ENCODE measurements at regions not wholly inside any gene's neighbourhood (a gene's known extent, or its start where the extent isn't known, plus 50 kb on each side); places are given as distances from the start of the nearest gene placed in this dataset.

DNA sequence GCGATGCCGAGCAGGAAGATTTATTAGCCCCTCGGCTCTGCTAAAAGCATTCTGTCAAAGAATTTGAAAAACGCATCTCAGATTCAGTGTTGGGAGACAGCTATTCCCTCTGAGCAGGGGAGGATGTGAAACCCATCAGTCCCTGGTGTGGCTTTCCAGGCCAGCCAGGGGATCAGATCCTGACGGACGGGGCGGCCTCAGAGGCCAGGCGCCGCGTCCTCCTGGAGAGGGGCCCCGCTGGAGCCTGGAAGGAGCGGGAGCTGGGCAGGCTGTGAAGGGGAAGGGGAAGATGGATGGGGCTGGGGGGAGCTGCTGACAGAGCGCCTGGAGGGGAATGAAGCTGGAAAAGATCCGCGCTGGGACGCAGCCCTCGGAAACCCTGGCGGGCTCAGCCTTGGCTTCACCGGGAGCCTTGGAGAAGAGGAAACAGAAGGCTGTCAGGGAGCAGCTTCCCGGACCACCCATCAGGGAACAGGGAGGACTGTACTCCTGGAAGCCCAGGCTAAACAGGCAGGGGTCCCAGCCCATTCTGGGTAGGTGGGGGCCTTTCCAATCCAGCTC lies 358.0 kb downstream of the C16orf95 start:
- no CpG with 5 or more reads among the region's 20 CpGs for WGBS, 2 donors (ENCODE audit: extremely low coverage in 2 of 2, insufficient read length in 2 of 2, insufficient replicate concordance in 1 of 2)
- no peak overlapping the region for H3K4me3 ChIP-seq (ENCODE audit: low read length in 2 of 2)
- H3K4me2 ChIP-seq (ENCODE audit: insufficient read depth, low read length, poor library complexity, severe bottlenecking), result no peak overlapping the region
- H2BK12ac ChIP-seq (ENCODE audit: low read length), result no peak overlapping the region
- H3K36me3 ChIP-seq (replicated peaks in 1 of 2; ENCODE audit: control insufficient read depth in 2 of 2, insufficient read depth in 2 of 2, low read length in 2 of 2), result no peaks in the 10 kb centered on the region
- no peak overlapping the region for H3K4ac ChIP-seq (ENCODE audit: low read length)
- H3K9ac ChIP-seq (ENCODE audit: low read depth, low read length, poor library complexity), result peak overlapping the region; percentile 12
- H4K91ac ChIP-seq (ENCODE audit: low read depth, low read length, poor library complexity), result no peak overlapping the region
- H3K23ac ChIP-seq (ENCODE audit: low read depth, low read length, poor library complexity), result no peak overlapping the region
- H3K27me3 ChIP-seq (ENCODE audit: control insufficient read depth in 3 of 3, insufficient read depth in 3 of 3, low read depth in 1 of 3, low read length in 3 of 3), result no peaks in the 10 kb centered on the region
- no peak overlapping the region for H3K14ac ChIP-seq (ENCODE audit: low read length)
- H2AK5ac ChIP-seq (ENCODE audit: low read depth, low read length), result peak overlapping the region; percentile 17
- H3K27ac ChIP-seq (replicated peaks; ENCODE audit: low read length), result no peak overlapping the region
- no peak overlapping the region for H2BK120ac ChIP-seq (ENCODE audit: low read depth, low read length)
- H2AFZ ChIP-seq (ENCODE audit: low read length), result no peak overlapping the region
- no peak overlapping the region for H2BK15ac ChIP-seq (ENCODE audit: low read length)
- no peak for DNase-seq (ENCODE audit: low spot score)
- no peak overlapping the region for H2BK5ac ChIP-seq (ENCODE audit: low read length)
- H3K79me1 ChIP-seq (ENCODE audit: low read depth, low read length), result no peaks in the 10 kb centered on the region
- H3K9me3 ChIP-seq (replicated peaks in 1 of 2; ENCODE audit: control insufficient read depth in 2 of 2, insufficient read depth in 1 of 2, low read depth in 1 of 2, low read length in 2 of 2), result no peaks in the 10 kb centered on the region
- peaks cover 0 to 22% of the 10 kb centered on the region in 2 donors for H3K4me1 ChIP-seq (ENCODE audit: control insufficient read depth in 2 of 2, insufficient read depth in 1 of 2, low read depth in 1 of 2, low read length in 2 of 2)
- peak overlapping the region; percentile 63 for H3K18ac ChIP-seq (ENCODE audit: low read length)
- H4K8ac ChIP-seq (ENCODE audit: low read depth, low read length), result no peak overlapping the region

DNA sequence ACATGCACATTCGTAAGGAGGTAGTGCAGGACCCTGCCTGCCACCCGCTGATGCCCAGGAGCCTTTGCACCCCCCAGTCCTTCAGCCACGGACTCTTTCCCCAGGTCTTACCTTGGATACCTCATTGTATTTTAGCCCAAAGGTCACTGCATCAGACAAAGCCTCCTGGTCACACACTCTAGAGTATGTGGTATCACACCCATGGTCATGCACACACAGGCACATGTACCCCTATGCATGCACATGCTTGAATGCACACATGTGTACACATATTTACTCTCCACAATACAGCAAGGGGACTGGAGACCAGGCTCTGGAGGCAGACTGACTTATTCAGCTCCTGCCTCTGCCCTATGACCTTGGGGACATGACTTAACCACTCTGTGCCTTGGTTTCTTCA lies 357.5 kb downstream of the C16orf95 start:
- Histone ChIP-seq H2BK15ac (ENCODE audit: low read length) (no peak overlapping the region), H2BK12ac (ENCODE audit: low read length) (no peak overlapping the region), H2AFZ (ENCODE audit: low read length) (no peak overlapping the region), H3K14ac (ENCODE audit: low read length) (no peak overlapping the region), H2AK5ac (ENCODE audit: low read depth, low read length) (no peak overlapping the region), H2BK120ac (ENCODE audit: low read depth, low read length) (no peak overlapping the region), H3K27ac (replicated peaks; ENCODE audit: low read length) (no peak overlapping the region), H3K9ac (ENCODE audit: low read depth, low read length, poor library complexity) (no peak overlapping the region), H3K4me2 (ENCODE audit: insufficient read depth, low read length, poor library complexity, severe bottlenecking) (no peak overlapping the region), H3K4me3 (ENCODE audit: low read length in 2 of 2) (no peak overlapping the region), H3K4me1 (ENCODE audit: control insufficient read depth in 2 of 2, insufficient read depth in 1 of 2, low read depth in 1 of 2, low read length in 2 of 2) (peaks cover 0 to 22% of the 10 kb centered on the region in 2 donors), H3K27me3 (ENCODE audit: control insufficient read depth in 3 of 3, insufficient read depth in 3 of 3, low read depth in 1 of 3, low read length in 3 of 3) (no peaks in the 10 kb centered on the region), H3K4ac (ENCODE audit: low read length) (no peak overlapping the region), H4K91ac (ENCODE audit: low read depth, low read length, poor library complexity) (no peak overlapping the region), H3K79me1 (ENCODE audit: low read depth, low read length) (no peaks in the 10 kb centered on the region), H3K23ac (ENCODE audit: low read depth, low read length, poor library complexity) (no peak overlapping the region), H3K36me3 (replicated peaks in 1 of 2; ENCODE audit: control insufficient read depth in 2 of 2, insufficient read depth in 2 of 2, low read length in 2 of 2) (no peaks in the 10 kb centered on the region), H3K18ac (ENCODE audit: low read length) (no peak overlapping the region), H2BK5ac (ENCODE audit: low read length) (no peak overlapping the region), H3K9me3 (replicated peaks in 1 of 2; ENCODE audit: control insufficient read depth in 2 of 2, insufficient read depth in 1 of 2, low read depth in 1 of 2, low read length in 2 of 2) (no peaks in the 10 kb centered on the region), H4K8ac (ENCODE audit: low read depth, low read length) (no peak overlapping the region)
- no peak for DNase-seq (ENCODE audit: low spot score)
- no CpG with 5 or more reads among the region's 3 CpGs for WGBS, 2 donors (ENCODE audit: extremely low coverage in 2 of 2, insufficient read length in 2 of 2, insufficient replicate concordance in 1 of 2)

- H4K8ac ChIP-seq (ENCODE audit: low read depth, low read length), result no peak overlapping the region
- no peak overlapping the region for H2AFZ ChIP-seq (ENCODE audit: low read length)
- H3K4me3 ChIP-seq (ENCODE audit: low read length in 2 of 2), result no peak overlapping the region
- H3K4ac ChIP-seq (ENCODE audit: low read length), result no peak overlapping the region
- no peaks in the 10 kb centered on the region for H3K9me3 ChIP-seq (replicated peaks in 1 of 2; ENCODE audit: control insufficient read depth in 2 of 2, insufficient read depth in 1 of 2, low read depth in 1 of 2, low read length in 2 of 2)
- H3K4me1 ChIP-seq (ENCODE audit: control insufficient read depth in 2 of 2, insufficient read depth in 1 of 2, low read depth in 1 of 2, low read length in 2 of 2), result peaks cover 0 to 22% of the 10 kb centered on the region in 2 donors
- DNase-seq (ENCODE audit: low spot score), result no peak
- H2BK15ac ChIP-seq (ENCODE audit: low read length), result no peak overlapping the region
- H3K23ac ChIP-seq (ENCODE audit: low read depth, low read length, poor library complexity), result peak overlapping the region; percentile 21
- H3K18ac ChIP-seq (ENCODE audit: low read length), result no peak overlapping the region
- no peak overlapping the region for H2BK12ac ChIP-seq (ENCODE audit: low read length)
- H3K79me1 ChIP-seq (ENCODE audit: low read depth, low read length), result no peaks in the 10 kb centered on the region
- no peak overlapping the region for H4K91ac ChIP-seq (ENCODE audit: low read depth, low read length, poor library complexity)
- no peak overlapping the region for H3K27ac ChIP-seq (replicated peaks; ENCODE audit: low read length)
- H3K27me3 ChIP-seq (ENCODE audit: control insufficient read depth in 3 of 3, insufficient read depth in 3 of 3, low read depth in 1 of 3, low read length in 3 of 3), result no peaks in the 10 kb centered on the region
- H3K14ac ChIP-seq (ENCODE audit: low read length), result no peak overlapping the region
- H3K9ac ChIP-seq (ENCODE audit: low read depth, low read length, poor library complexity), result no peak overlapping the region
- H2BK120ac ChIP-seq (ENCODE audit: low read depth, low read length), result no peak overlapping the region
- H3K4me2 ChIP-seq (ENCODE audit: insufficient read depth, low read length, poor library complexity, severe bottlenecking), result no peak overlapping the region
- no peak overlapping the region for H2BK5ac ChIP-seq (ENCODE audit: low read length)
- H2AK5ac ChIP-seq (ENCODE audit: low read depth, low read length), result peak overlapping the region; percentile 30
- WGBS, 2 donors (ENCODE audit: extremely low coverage in 2 of 2, insufficient read length in 2 of 2, insufficient replicate concordance in 1 of 2), result no CpG with 5 or more reads among the region's 10 CpGs
- H3K36me3 ChIP-seq (replicated peaks in 1 of 2; ENCODE audit: control insufficient read depth in 2 of 2, insufficient read depth in 2 of 2, low read length in 2 of 2), result no peaks in the 10 kb centered on the region
These were observed 356.9 kb downstream of the C16orf95 start for GRCh38 chr16:86960266-86960665.

GRCh38 chr16:86961171-86961601 lies 356.0 kb downstream of the C16orf95 start:
- H3K18ac ChIP-seq (ENCODE audit: low read length), result peak overlapping the region; percentile 76
- H3K79me1 ChIP-seq (ENCODE audit: low read depth, low read length), result no peaks in the 10 kb centered on the region
- no peak overlapping the region for H2BK15ac ChIP-seq (ENCODE audit: low read length)
- no peak overlapping the region for H3K4me3 ChIP-seq (ENCODE audit: low read length in 2 of 2)
- no peak for DNase-seq (ENCODE audit: low spot score)
- no peak overlapping the region for H2AFZ ChIP-seq (ENCODE audit: low read length)
- H4K91ac ChIP-seq (ENCODE audit: low read depth, low read length, poor library complexity), result no peak overlapping the region
- no peak overlapping the region for H2BK12ac ChIP-seq (ENCODE audit: low read length)
- no peak overlapping the region for H2BK120ac ChIP-seq (ENCODE audit: low read depth, low read length)
- no peaks in the 10 kb centered on the region for H3K9me3 ChIP-seq (replicated peaks in 1 of 2; ENCODE audit: control insufficient read depth in 2 of 2, insufficient read depth in 1 of 2, low read depth in 1 of 2, low read length in 2 of 2)
- no peak overlapping the region for H3K4ac ChIP-seq (ENCODE audit: low read length)
- no peak overlapping the region for H2BK5ac ChIP-seq (ENCODE audit: low read length)
- WGBS, 2 donors (ENCODE audit: extremely low coverage in 2 of 2, insufficient read length in 2 of 2, insufficient replicate concordance in 1 of 2), result no CpG with 5 or more reads among the region's 17 CpGs
- peaks cover 0 to 20% of the 10 kb centered on the region in 2 donors for H3K4me1 ChIP-seq (ENCODE audit: control insufficient read depth in 2 of 2, insufficient read depth in 1 of 2, low read depth in 1 of 2, low read length in 2 of 2)
- no peak overlapping the region for H3K27ac ChIP-seq (replicated peaks; ENCODE audit: low read length)
- no peak overlapping the region for H3K4me2 ChIP-seq (ENCODE audit: insufficient read depth, low read length, poor library complexity, severe bottlenecking)
- H3K9ac ChIP-seq (ENCODE audit: low read depth, low read length, poor library complexity), result no peak overlapping the region
- H2AK5ac ChIP-seq (ENCODE audit: low read depth, low read length), result no peak overlapping the region
- no peak overlapping the region for H3K23ac ChIP-seq (ENCODE audit: low read depth, low read length, poor library complexity)
- H4K8ac ChIP-seq (ENCODE audit: low read depth, low read length), result no peak overlapping the region
- no peaks in the 10 kb centered on the region for H3K27me3 ChIP-seq (ENCODE audit: control insufficient read depth in 3 of 3, insufficient read depth in 3 of 3, low read depth in 1 of 3, low read length in 3 of 3)
- H3K36me3 ChIP-seq (replicated peaks in 1 of 2; ENCODE audit: control insufficient read depth in 2 of 2, insufficient read depth in 2 of 2, low read length in 2 of 2), result no peaks in the 10 kb centered on the region
- no peak overlapping the region for H3K14ac ChIP-seq (ENCODE audit: low read length)
